Gastrocnemius medialis (tissue), 4 donors: ENCODE measurements at regions not wholly inside any gene's neighbourhood (a gene's known extent, or its start where the extent isn't known, plus 50 kb on each side); places are given as distances from the start of the nearest gene placed in this dataset.

Source experiments
- POLR2A ChIP-seq, 2 donors: fragments of 450-650 bp; IDR thresholded peaks; one replicate each; pipeline ENCODE4 v1.6.1; 2017; ENCODE audit warnings: antibody characterized with exemption in 2 of 2, mild to moderate bottlenecking in 2 of 2, moderate library complexity in 2 of 2
- TF ChIP-seq, protein P1 (sequence below), 5 experiments: fragments of 450-650 bp in 3 of 5; fragments of 200-600 bp in 2 of 5; sonication (generic) in 2 of 5; IDR thresholded peaks in 4 of 5; conservative IDR thresholded peaks in 1 of 5; 1 replicate in 4 of 5; 2 replicates in 1 of 5; pipeline ENCODE4 v1.5.1; 2016 to 2019; ENCODE audit warnings: antibody characterized with exemption in 5 of 5, mild to moderate bottlenecking in 3 of 5, moderate library complexity in 3 of 5

DNA sequence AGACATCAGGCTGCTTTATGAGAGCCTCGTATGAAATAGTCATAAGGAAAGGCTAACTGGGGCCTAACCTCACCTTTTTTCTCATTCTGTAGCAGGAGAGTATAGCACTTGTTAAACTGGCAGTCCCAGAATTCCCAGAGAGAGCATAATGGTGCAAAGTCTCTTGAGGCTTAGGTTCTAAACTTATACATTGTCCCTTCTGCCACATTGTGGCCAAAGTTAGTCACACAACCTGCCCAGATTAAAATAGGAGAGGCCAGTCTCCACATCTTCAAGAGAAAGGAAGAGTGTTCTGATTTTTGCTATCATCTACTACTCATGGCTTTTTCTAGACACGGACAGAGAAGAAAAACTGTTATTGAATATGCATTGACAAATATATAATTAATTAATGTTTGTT lies 1588.9 kb upstream of the PCDH7 start:
- TF ChIP-seq, protein P1, sequence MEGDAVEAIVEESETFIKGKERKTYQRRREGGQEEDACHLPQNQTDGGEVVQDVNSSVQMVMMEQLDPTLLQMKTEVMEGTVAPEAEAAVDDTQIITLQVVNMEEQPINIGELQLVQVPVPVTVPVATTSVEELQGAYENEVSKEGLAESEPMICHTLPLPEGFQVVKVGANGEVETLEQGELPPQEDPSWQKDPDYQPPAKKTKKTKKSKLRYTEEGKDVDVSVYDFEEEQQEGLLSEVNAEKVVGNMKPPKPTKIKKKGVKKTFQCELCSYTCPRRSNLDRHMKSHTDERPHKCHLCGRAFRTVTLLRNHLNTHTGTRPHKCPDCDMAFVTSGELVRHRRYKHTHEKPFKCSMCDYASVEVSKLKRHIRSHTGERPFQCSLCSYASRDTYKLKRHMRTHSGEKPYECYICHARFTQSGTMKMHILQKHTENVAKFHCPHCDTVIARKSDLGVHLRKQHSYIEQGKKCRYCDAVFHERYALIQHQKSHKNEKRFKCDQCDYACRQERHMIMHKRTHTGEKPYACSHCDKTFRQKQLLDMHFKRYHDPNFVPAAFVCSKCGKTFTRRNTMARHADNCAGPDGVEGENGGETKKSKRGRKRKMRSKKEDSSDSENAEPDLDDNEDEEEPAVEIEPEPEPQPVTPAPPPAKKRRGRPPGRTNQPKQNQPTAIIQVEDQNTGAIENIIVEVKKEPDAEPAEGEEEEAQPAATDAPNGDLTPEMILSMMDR (IDR thresholded peaks at IDR 0.05 in 4 of 5, conservative IDR thresholded peaks at IDR 0.05 in 1 of 5): no peak
- TF ChIP-seq POLR2A (IDR thresholded peaks at IDR 0.05): no peak
